NCI-H2196 (cell line): ENCODE measurements at regions not wholly inside any gene's neighbourhood (a gene's known extent, or its start where the extent isn't known, plus 50 kb on each side); places are given as distances from the start of the nearest gene placed in this dataset.

ENCODE experiments used
- DNase-seq: peaks from one replicate; lab custom pipeline; 2025; ENCODE audit not compliant: unreplicated experiment; lab: John Stamatoyannopoulos, UW

- no peak for DNase-seq
Measured at GRCh38 chr14:98167275-98167674, 1104.7 kb downstream of the BCL11B start.

- DNase-seq, result no peak
Measured at GRCh38 chr14:98167705-98168104, 1104.3 kb downstream of the BCL11B start.

GRCh38 chr14:98168211-98168985 lies 1103.6 kb downstream of the BCL11B start:
- no peak for DNase-seq

- no peak for DNase-seq
Measured at GRCh38 chr14:98169170-98169587, 1102.8 kb downstream of the BCL11B start.

- no peak for DNase-seq
Measured at GRCh38 chr14:98170575-98170974, 1101.4 kb downstream of the BCL11B start.

GRCh38 chr14:98171654-98172053 lies 1100.3 kb downstream of the BCL11B start:
- DNase-seq, result no peak

GRCh38 chr14:98172243-98172778 lies 1099.7 kb downstream of the BCL11B start:
- DNase-seq, result no peak

- no peak for DNase-seq
Measured at GRCh38 chr14:98173305-98173704, 1098.7 kb downstream of the BCL11B start.

- no peak for DNase-seq
Measured at GRCh38 chr14:98174041-98174440, 1098.0 kb downstream of the BCL11B start.

- no peak for DNase-seq
Measured at GRCh38 chr14:98175436-98175835, 1096.6 kb downstream of the BCL11B start.

- no peak for DNase-seq
Measured at GRCh38 chr14:98175881-98176280, 1096.1 kb downstream of the BCL11B start.

GRCh38 chr14:98176892-98177291 lies 1095.1 kb downstream of the BCL11B start:
- no peak for DNase-seq

GRCh38 chr14:98177551-98177950 lies 1094.4 kb downstream of the BCL11B start:
- no peak for DNase-seq

- DNase-seq, result no peak
Measured at GRCh38 chr14:98181241-98181640, 1090.8 kb downstream of the BCL11B start.

- no peak for DNase-seq
Measured at GRCh38 chr14:98181768-98182167, 1090.2 kb downstream of the BCL11B start.

GRCh38 chr14:98182393-98183055 lies 1089.5 kb downstream of the BCL11B start:
- no peak for DNase-seq

GRCh38 chr14:98183556-98183955 lies 1088.4 kb downstream of the BCL11B start:
- DNase-seq, result no peak

GRCh38 chr14:98184457-98184856 lies 1087.5 kb downstream of the BCL11B start:
- no peak for DNase-seq

- no peak for DNase-seq
Measured at GRCh38 chr14:98185036-98185435, 1087.0 kb downstream of the BCL11B start.

- DNase-seq, result no peak
Measured at GRCh38 chr14:98186140-98186539, 1085.9 kb downstream of the BCL11B start.

- no peak for DNase-seq
Measured at GRCh38 chr14:98187281-98187680, 1084.7 kb downstream of the BCL11B start.

GRCh38 chr14:98189062-98189461 lies 1082.9 kb downstream of the BCL11B start:
- DNase-seq, result no peak
